ENCODE measurements at regions not wholly inside any gene's neighbourhood (a gene's known extent, or its start where the extent isn't known, plus 50 kb on each side); places are given as distances from the start of the nearest gene placed in this dataset.

GRCh38 chr2:48870942-48871341 is 115.4 kb upstream of the LHCGR start:
- TF ChIP-seq POLR2A (IDR thresholded peaks at IDR 0.05) (no peak), CTCF (IDR thresholded peaks at IDR 0.05) (no peak)

Data from adrenal gland (tissue), 5 donors.